HG03139 (cell line): ENCODE measurements at regions not wholly inside any gene's neighbourhood (a gene's known extent, or its start where the extent isn't known, plus 50 kb on each side); places are given as distances from the start of the nearest gene placed in this dataset.

Experiments
- ATAC-seq: cut with Tn5 transposase; IDR thresholded peaks from one replicate; pipeline ENCODE4 v1.9.1; 2021; ENCODE audit not compliant: unreplicated experiment

DNA sequence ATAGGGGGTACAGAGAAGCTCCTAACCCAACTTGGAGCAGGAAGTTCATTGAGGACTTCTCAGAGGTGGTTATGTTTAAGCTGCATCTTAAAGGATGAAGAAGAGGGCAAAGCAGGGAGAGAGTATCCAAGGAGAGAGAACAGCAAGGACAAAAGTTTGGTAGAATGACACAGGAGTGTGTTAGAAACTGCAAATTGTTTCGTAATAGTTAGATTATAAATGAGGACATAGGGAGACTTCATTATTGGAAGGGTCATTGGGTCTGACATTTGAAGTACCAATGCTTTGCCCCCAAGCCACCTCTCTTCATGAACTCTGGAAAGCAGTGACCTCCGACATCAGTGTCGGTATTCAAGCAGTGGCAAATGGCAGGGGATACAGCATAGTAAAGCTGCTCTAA is 209.6 kb upstream of the JUN start:
- no peak for ATAC-seq

- no peak for ATAC-seq
Measured at GRCh38 chr1:58994664-58995063, 210.8 kb upstream of the JUN start.

GRCh38 chr1:58996341-58997059 is 212.7 kb upstream of the JUN start:
- peak; percentile 83 for ATAC-seq

DNA sequence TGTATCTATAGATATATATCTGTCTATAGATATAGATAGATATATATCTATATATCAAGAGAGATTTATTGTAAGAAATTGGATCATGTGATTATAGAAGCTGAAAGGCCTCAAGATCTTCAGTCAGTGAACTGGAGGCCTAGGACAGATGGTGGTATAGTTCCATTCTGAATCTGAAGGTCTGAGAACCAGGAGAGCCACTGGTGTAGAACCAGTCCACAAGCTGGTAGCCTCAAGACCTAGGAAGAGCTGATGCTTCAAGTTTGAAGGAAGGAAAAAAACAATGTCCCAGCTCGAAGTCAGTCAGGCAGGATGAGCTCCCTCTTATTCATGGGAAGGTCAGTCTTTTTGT is 213.2 kb upstream of the JUN start:
- peak; percentile 48 for ATAC-seq

GRCh38 chr1:58997637-58998036 is 213.8 kb upstream of the JUN start:
- ATAC-seq, result no peak

GRCh38 chr1:58999676-59000075 is 215.8 kb upstream of the JUN start:
- ATAC-seq, result no peak

DNA sequence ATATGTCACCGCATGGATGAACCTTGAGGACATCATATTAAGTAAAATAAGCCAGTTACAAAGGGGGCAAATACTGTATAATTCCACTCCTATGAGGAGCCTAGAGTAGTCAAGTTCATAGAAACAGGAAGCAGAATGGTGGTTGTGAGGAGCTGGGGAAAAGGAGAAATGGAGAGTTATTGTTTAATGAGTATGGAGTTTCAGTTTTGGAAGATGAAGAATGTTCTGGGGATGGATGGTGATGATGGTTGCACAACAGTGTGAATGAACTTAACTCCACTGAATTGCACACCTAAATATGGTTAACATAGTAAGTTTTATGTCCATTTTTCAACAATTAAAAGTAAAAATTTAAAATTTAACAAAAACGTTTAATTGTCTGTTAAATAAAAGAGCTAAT is 220.9 kb upstream of the JUN start:
- no peak for ATAC-seq

DNA sequence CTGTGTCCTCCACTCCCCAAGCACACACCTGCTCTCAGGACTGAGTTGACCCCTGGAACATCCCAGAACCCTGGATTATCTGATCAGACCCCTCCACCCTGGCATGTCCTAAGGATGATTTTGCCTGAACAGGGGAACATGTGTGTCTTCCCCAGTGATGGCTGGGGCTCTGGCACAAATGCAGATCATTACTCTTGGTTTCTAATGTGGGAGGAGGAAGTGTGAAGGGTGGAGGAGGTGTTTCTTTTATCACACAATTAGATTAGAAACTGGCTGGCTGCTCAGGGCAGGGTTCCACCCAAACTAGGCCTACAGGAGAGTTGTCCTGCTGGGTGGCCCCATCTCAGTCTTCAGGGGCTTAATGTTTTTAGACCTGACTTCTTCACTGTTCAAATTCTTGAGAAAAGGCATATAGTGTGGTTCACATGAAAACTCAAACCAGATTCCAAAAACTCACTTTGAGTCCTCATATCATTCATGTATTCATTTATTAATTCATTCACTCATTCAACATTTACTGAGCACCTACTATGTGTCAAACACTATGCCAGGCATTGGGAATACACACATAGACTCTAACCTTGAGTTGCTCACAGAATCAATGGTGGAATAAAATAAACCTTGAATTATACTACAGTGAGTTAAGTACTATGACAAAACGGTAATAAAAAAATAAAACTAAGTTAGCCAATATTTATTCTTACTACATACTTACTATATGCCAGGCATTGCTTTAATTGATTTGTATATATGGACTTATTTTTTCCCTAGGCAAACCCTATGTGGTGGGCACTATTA is 221.8 kb upstream of the JUN start:
- peak; percentile 53 for ATAC-seq

- ATAC-seq, result no peak
Measured at GRCh38 chr1:59006289-59006658, 222.4 kb upstream of the JUN start.

- ATAC-seq, result no peak
Measured at GRCh38 chr1:59006932-59007331, 223.1 kb upstream of the JUN start.

DNA sequence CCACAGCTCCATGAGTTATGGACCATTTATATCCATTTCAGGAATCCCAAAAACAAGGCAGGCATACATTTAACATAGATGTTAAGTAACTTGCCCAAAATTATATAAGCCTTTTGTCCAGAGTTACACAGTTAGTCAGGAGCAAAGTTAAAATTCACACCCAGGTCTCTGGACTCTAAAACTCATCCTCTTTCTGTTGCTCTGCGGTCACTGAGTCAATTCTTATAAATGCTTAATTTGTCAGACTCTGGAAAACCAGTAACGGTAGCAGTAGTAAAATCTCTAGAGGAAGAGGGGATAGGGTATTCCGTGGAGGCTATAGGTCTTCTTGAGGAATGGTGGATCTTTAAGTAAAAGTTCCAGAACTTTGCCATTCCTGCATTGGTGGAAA is 223.6 kb upstream of the JUN start:
- no peak for ATAC-seq

- ATAC-seq, result peak; percentile 36
Measured at GRCh38 chr1:59007820-59008598, 224.2 kb upstream of the JUN start.

- ATAC-seq, result no peak
Measured at GRCh38 chr1:59008599-59009347, 224.9 kb upstream of the JUN start.

DNA sequence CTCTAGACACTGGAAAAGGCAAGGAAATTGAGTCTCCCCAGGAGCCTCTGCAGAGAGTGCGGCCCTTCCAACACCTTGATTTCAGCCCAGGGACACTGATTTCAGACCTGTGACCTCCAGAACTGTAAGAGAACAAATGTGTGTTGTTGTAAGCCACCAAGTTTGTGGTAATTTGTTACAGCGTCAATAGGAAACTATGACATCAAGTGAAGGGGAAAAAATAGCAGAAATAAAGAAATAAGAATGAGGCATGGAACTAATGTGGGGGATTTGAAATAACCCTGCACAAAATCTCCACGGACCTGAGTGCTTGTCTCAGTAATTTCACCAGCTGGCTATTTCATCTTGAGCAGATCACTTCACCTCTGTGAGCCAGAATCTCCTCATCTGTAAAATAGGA is 227.8 kb upstream of the JUN start:
- ATAC-seq, result no peak

DNA sequence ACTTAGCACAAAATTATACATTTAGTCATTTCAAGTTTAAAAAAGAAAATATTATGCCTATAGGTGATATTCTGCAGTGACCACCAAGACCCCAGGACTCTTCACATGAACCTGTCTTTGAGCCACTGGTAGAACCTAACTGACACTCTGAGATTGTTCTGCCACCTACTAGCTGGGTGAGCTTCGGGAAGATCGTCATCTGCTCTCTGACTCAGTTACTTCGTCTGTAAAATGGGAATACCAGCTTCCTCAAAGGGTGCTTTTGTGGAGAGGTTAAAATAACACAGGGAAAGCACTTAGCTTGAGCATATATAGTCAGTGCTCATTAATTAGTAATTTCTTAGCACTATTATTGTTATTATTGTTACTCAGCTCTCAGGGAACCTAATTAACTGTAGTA is 228.5 kb upstream of the JUN start:
- no peak for ATAC-seq

DNA sequence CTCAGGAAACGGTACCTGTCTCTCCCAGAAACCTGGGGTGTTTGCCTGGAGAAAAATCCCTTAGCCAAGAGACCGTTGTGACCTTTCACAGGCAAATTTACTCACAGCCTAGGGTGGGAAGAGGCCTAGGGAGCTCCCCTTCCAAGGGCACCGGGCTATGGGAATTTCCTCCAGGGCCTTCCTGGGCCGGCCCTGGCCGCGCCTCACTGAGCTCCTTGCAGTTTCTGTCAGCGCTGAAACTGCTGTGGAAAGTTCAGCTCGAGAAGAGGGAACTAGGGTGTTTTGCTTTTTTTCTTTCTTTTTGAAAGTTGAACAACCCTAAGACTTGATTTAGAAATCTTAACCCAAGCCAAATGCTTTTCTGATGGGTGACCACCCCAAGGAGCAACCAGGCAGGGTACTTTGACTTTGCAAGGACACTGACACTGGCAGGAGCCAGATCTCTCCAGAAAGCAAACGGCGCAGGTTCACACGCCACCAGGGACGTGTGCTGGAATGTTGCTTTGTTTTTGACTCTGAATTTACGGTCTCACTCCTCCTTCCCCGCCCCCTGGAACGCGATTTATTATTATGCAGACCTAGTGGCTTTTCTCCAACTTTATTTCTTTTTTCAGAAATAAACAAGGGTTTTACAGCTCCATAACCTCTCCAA is 229.6 kb upstream of the JUN start:
- ATAC-seq, result peak; percentile 56

DNA sequence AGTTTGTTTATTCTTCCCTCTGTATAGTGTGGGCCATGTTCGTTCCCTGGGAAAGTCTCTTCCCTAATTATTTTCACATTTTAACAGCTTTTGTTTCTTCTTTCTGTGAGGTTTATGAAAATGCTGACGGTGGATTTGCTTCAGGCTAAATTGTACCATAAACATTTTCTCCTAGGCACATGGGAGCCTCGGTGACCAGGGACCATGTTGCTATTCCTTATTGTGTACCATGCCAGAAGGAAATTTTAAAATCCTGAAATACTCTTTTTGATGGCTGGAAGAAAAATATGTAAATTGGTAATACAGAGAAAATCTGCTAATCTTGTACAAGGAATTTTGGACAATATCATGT is 230.1 kb upstream of the JUN start:
- ATAC-seq, result no peak

DNA sequence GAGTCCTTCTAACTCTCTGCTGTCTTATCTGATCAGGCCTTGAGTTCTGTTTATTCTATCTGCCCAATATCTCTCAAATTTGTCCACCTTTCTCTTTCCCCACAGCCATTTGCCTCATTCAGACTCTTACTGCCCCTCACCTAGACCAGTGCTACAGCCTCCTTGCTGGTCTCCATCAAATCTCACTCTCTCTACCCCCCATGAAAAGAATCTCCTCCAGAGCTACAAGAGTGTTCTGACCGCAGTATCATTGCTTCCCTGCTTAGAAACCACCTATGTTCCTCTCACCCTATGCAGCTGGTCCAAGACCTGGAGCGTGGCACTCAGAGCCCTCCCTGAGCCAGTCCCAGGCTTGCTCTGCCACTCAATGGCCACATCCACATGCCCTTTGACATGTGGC is 231.0 kb upstream of the JUN start:
- no peak for ATAC-seq

DNA sequence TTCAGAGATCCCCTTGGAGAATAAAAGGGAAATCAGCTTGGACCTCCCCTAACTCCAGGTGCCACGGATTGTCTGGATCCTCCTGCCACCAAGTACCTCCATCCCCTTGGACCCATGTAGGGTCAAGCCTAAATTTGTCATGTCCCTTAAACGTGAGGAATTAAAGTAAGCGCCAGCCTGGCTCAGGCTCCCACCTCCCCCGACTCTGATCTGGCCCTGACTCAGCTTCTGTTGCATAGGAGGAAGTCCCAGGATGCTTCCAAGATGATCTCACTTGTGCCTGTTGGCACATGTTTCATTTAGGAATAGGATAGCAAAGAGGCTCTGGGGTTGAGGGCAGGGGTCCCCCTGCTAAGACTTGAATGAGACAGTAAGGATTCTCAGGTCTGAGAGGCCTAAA is 231.9 kb upstream of the JUN start:
- ATAC-seq, result no peak

DNA sequence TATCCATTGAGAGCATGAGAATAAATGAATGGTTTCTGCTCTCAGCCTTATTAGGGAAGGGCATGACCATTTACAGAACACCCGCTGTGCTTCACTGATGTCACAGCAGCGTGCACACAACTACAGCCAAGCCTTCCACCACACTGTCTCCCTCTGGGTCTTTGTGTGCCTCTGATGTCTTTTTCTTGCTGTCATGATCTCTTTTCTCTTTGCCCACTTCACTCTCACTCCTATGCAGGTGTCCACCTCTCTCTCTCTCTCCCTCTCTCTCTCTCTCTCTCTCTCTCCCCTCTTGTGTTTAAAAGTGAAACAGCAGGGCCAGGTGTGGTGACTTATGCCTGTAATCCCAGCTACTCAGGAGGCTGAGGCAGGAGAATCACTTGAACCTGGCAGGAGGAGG is 232.5 kb upstream of the JUN start:
- no peak for ATAC-seq
